Neural progenitor cell (in vitro differentiated cells): ENCODE measurements at regions not wholly inside any gene's neighbourhood (a gene's known extent, or its start where the extent isn't known, plus 50 kb on each side); places are given as distances from the start of the nearest gene placed in this dataset.
A peak's percentile ranks its signal among the peaks of the same experiment; 100 is the strongest.

Experiments
- DNase-seq: peaks from one replicate; pipeline ENCODE4 v3.0.0-alpha.2; 2016; ENCODE audit warnings: low spot score
- H2AFZ ChIP-seq: fragments of 200-600 bp; sonication (generic); replicated peaks from 2 replicates; pipeline ENCODE4 v1.6.1; 2016; ENCODE audit warnings: antibody characterized with exemption
- H3F3A ChIP-seq: fragments of 200-600 bp; sonication (generic); 2 replicates; pipeline ENCODE4 v1.6.1; 2016; ENCODE audit warnings: antibody characterized with exemption, low read depth
- H3K27ac ChIP-seq: fragments of 200-600 bp; sonication (generic); 2 replicates; pipeline ENCODE4 v1.5.1; 2016; ENCODE audit warnings: mild to moderate bottlenecking
- H3K27me3 ChIP-seq: fragments of 200-600 bp; sonication (generic); 2 replicates; pipeline ENCODE4 v1.6.1; 2016; ENCODE audit warnings: mild to moderate bottlenecking, moderate library complexity
- H3K36me3 ChIP-seq: fragments of 200-600 bp; sonication (generic); 2 replicates; pipeline ENCODE4 v1.5.1; 2016
- H3K4me1 ChIP-seq: fragments of 200-600 bp; sonication (generic); 2 replicates; pipeline ENCODE4 v1.6.1; 2016; ENCODE audit warnings: mixed run types
- H3K4me2 ChIP-seq: fragments of 200-600 bp; sonication (generic); 2 replicates; pipeline ENCODE4 v1.6.1; 2016
- H3K4me3 ChIP-seq: fragments of 200-600 bp; sonication (generic); 2 replicates; pipeline ENCODE4 v1.5.1; 2016
- H3K79me2 ChIP-seq: fragments of 200-600 bp; sonication (generic); 2 replicates; pipeline ENCODE4 v1.6.1; 2016; ENCODE audit warnings: low read depth
- H3K9ac ChIP-seq: fragments of 200-600 bp; sonication (generic); 2 replicates; pipeline ENCODE4 v1.6.1; 2016
- H3K9me3 ChIP-seq: fragments of 200-600 bp; sonication (generic); 2 replicates; pipeline ENCODE4 v1.5.1; 2016; ENCODE audit warnings: low read depth
- H4K20me1 ChIP-seq: fragments of 200-600 bp; sonication (generic); 2 replicates; pipeline ENCODE4 v1.6.1; 2016; ENCODE audit warnings: low read depth
- H3K27ac Mint-ChIP-seq: 3 replicates; pipeline ENCODE4 v1.8.0; 2021; ENCODE audit warnings: mixed read lengths
- H3K27me3 Mint-ChIP-seq: 2 replicates; pipeline ENCODE4 v1.8.0; 2022; ENCODE audit warnings: low read depth, mild to moderate bottlenecking, inconsistent platforms, moderate library complexity, mixed read lengths; ENCODE audit not compliant: insufficient read depth
- H3K36me3 Mint-ChIP-seq: 3 replicates; pipeline ENCODE4 v1.8.0; 2021; ENCODE audit warnings: mixed read lengths
- H3K4me1 Mint-ChIP-seq: 3 replicates; pipeline ENCODE4 v1.8.0; 2021; ENCODE audit warnings: mixed read lengths
- H3K4me3 Mint-ChIP-seq: 3 replicates; pipeline ENCODE4 v1.8.0; 2021; ENCODE audit warnings: mild to moderate bottlenecking, moderate library complexity, mixed read lengths
- H3K9me3 Mint-ChIP-seq: 3 replicates; pipeline ENCODE4 v1.8.0; 2020; ENCODE audit warnings: mixed read lengths
- CTCF ChIP-seq: fragments of 200-600 bp; sonication (generic); IDR thresholded peaks from 2 replicates; pipeline ENCODE4 v1.5.1; 2017; ENCODE audit warnings: antibody characterized with exemption, mild to moderate bottlenecking
- EZH2 ChIP-seq: fragments of 200-600 bp; sonication (generic); IDR thresholded peaks from 2 replicates; pipeline ENCODE4 v1.6.1; 2017; ENCODE audit warnings: antibody characterized with exemption, mild to moderate bottlenecking, moderate library complexity
- EZH2phosphoT487 ChIP-seq: fragments of 200-600 bp; sonication (generic); IDR thresholded peaks from 2 replicates; pipeline ENCODE4 v1.6.1; 2017; ENCODE audit warnings: antibody characterized with exemption

GRCh38 chr2:222055328-222055727 lies 243.5 kb downstream of the PAX3 start:
- Histone ChIP-seq H3K4me2 (no peak overlapping the region), H3K36me3 (no peaks in the 10 kb centered on the region), H3K4me1 (peaks cover 60% of the 10 kb centered on the region), H3K4me3 (no peak overlapping the region), H3K9me3 (no peaks in the 10 kb centered on the region), H3F3A (peaks cover 46% of the 10 kb centered on the region), H3K27me3 (peaks cover 35% of the 10 kb centered on the region), H3K27ac (no peak overlapping the region), H3K79me2 (no peaks in the 10 kb centered on the region), H4K20me1 (no peaks in the 10 kb centered on the region), H2AFZ (no peak overlapping the region), H3K9ac (no peak overlapping the region)
- H3K9me3 Mint-ChIP-seq: no peaks in the 10 kb centered on the region
- peaks cover 11% of the 10 kb centered on the region for H3K27me3 Mint-ChIP-seq
- peak; percentile 17 for DNase-seq
- TF ChIP-seq EZH2: peak; percentile 29
- TF ChIP-seq CTCF: no peak
- TF ChIP-seq EZH2phosphoT487: no peak
- peaks cover 40% of the 10 kb centered on the region for H3K4me1 Mint-ChIP-seq
- no peak overlapping the region for H3K27ac Mint-ChIP-seq
- no peak overlapping the region for H3K4me3 Mint-ChIP-seq
- no peaks in the 10 kb centered on the region for H3K36me3 Mint-ChIP-seq

- no peak overlapping the region for H3K9ac ChIP-seq
- Mint-ChIP-seq H3K9me3 (no peaks in the 10 kb centered on the region), H3K4me1 (peaks cover 35% of the 10 kb centered on the region), H3K36me3 (no peaks in the 10 kb centered on the region), H3K27ac (no peak overlapping the region), H3K4me3 (no peak overlapping the region), H3K27me3 (peaks cover 11% of the 10 kb centered on the region)
- H3K27me3 ChIP-seq: peaks cover 37% of the 10 kb centered on the region
- TF ChIP-seq CTCF: no peak
- TF ChIP-seq EZH2: no peak
- no peak for TF ChIP-seq EZH2phosphoT487
- peaks cover 46% of the 10 kb centered on the region for H3F3A ChIP-seq
- H3K4me2 ChIP-seq: no peak overlapping the region
- H3K27ac ChIP-seq: no peak overlapping the region
- DNase-seq: no peak
- no peaks in the 10 kb centered on the region for H4K20me1 ChIP-seq
- H3K79me2 ChIP-seq: no peaks in the 10 kb centered on the region
- no peaks in the 10 kb centered on the region for H3K36me3 ChIP-seq
- no peaks in the 10 kb centered on the region for H3K9me3 ChIP-seq
- H3K4me3 ChIP-seq: no peak overlapping the region
- H2AFZ ChIP-seq: no peak overlapping the region
- H3K4me1 ChIP-seq: peaks cover 58% of the 10 kb centered on the region
Observed at GRCh38 chr2:222054813-222055212, 244.0 kb downstream of the PAX3 start.

GRCh38 chr2:222052934-222053367 lies 245.8 kb downstream of the PAX3 start:
- Mint-ChIP-seq H3K9me3 (no peaks in the 10 kb centered on the region), H3K27me3 (peaks cover 11% of the 10 kb centered on the region), H3K36me3 (no peaks in the 10 kb centered on the region), H3K4me3 (peak overlapping the region; percentile 37), H3K4me1 (peaks cover 27% of the 10 kb centered on the region), H3K27ac (no peak overlapping the region)
- Histone ChIP-seq H4K20me1 (no peaks in the 10 kb centered on the region), H3K4me2 (peak overlapping the region; percentile 71), H3K36me3 (no peaks in the 10 kb centered on the region), H3F3A (peaks cover 46% of the 10 kb centered on the region), H3K4me3 (peak overlapping the region; percentile 12), H3K79me2 (no peaks in the 10 kb centered on the region), H3K9me3 (no peaks in the 10 kb centered on the region), H3K27me3 (peaks cover 38% of the 10 kb centered on the region), H3K4me1 (peaks cover 51% of the 10 kb centered on the region), H3K9ac (no peak overlapping the region), H2AFZ (no peak overlapping the region), H3K27ac (peak overlapping the region; percentile 82)
- TF ChIP-seq EZH2 (no peak), CTCF (peak; percentile 56), EZH2phosphoT487 (peak; percentile 11)
- peak; percentile 93 for DNase-seq
